Stimulated activated CD4-positive, alpha-beta T cell treated with anti-CD3 and anti-CD28 coated beads, Interleukin-15, amount 100 ng/mL, for 1 hour (primary cell): ENCODE measurements at regions not wholly inside any gene's neighbourhood (a gene's known extent, or its start where the extent isn't known, plus 50 kb on each side); places are given as distances from the start of the nearest gene placed in this dataset.

ENCODE experiments used
- DNase-seq, 2 donors: peaks; one replicate each; pipeline ENCODE4 v3.0.0-alpha.2; 2020; ENCODE audit warnings: low read depth in 1 of 2, low spot score in 1 of 2

DNA sequence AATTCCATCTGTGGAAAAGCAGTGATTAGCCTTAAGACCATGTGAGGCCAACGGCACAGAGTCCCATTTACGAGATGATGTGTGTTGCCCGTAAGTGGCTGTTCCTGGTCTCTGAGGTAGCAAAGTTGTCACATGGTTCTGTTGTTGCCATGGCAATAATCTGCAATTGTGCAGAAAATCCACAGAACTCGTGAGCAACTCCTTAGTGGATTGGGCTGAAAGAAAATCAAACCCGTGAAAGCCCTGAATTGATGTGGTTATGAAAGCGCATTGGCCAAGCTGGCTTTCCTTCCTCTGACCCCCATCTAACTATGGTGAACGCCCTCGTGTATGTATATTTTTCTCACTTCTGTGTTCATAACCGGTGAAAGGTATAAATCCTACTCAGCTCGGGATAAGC lies 614.7 kb downstream of the EBF1 start:
- no peak for DNase-seq

DNA sequence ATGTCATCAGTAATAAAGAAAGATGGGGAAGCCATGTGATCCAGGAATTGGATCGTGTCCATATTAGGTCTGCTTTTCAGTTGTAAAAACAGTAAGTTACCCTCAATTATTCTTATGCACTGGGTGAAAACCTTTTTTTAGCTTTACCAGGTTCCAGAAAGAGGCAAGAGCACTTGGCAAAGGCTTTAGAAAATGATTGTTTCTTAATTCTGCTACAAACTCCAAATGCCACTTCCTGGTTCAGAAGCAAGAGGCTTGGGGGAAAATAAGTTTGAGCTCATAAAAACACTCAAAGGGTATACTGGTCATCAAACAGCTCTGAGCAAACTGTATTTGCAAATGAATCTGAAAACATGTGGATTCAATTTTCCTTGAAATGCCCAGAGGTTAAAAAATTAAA lies 615.6 kb downstream of the EBF1 start:
- DNase-seq = no peak

DNA sequence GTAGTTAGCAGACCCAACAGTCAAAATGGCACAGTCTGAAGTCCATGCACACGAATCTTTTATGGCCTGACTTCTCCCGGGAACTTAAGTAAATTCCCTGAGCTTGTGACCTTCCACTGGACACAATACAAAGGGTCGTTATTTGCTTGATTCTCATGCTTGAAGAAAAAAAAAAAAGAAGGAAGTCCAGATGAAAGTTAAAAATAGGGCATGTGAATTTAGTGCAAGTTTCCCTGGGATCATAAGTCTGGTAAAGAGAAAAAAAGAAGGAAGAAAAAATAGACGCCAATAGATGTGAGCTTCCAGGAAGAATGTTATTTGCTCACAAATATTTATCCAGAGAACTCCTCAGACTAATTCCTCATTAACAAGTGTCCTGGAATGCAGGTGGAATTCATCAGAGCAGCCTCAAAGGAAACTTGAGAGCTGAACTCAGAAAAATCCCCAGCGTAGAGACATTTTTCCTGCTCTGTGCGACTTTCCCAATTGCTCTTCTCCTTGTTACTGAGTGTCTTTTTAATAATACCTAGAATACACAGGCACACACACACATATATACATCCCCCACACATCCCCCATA lies 616.3 kb downstream of the EBF1 start:
- DNase-seq = no peak

DNA sequence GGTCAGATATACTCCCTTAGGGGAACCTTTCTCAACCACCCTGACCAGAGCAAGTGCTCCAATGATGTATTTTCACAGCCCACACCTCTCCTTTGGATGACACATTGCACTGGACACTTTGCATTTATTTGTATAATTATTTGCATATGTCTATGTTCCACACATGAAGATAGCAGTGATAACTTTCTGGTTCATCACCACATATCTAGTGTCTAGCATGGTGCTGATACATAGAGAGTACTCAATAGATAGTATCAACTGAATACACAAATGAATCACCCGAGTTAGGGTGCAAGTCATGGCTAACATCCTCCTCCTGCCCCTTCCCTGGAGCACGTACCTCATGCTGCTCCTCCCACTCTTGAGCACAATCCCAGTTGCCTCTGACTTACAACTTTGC lies 617.6 kb downstream of the EBF1 start:
- no peak for DNase-seq

DNA sequence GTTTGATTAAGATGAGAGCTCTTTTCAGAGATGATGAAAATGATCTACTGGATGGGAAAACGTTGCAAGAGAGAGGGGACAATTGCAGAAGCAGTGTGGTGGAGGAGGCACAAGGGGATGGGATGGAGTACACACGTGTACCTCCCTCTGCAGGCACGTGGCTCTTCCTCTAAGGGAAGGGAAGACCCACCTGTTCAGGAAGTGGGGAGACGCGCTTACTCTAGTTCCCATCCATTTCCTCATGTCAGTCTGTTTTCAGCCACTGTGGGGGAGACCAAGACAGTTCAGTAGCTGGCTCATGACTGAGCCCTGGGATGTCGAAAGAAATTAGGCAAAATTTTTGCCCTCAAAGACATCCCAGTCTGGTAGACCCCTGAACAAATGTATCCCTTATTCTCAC lies 619.2 kb upstream of the CLINT1 start:
- DNase-seq = no peak

DNA sequence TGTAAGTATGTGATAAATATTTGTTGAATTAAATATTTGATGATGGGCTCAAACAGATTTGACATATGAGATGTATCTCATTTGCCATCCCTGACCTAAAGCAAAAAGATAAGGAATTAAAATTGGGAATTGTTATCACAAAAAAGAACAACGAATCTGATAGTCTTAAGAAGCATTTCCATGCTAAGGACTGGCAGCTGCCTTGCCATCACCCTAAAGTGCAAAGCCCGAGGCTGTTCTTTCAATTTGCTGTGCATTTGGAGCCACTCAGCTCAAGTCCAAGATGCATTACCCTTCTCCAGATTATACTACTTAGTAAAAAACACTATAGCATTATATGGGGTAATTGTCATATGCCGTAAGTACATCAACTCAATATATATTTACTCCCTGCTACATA lies 618.3 kb upstream of the CLINT1 start:
- no peak for DNase-seq

DNA sequence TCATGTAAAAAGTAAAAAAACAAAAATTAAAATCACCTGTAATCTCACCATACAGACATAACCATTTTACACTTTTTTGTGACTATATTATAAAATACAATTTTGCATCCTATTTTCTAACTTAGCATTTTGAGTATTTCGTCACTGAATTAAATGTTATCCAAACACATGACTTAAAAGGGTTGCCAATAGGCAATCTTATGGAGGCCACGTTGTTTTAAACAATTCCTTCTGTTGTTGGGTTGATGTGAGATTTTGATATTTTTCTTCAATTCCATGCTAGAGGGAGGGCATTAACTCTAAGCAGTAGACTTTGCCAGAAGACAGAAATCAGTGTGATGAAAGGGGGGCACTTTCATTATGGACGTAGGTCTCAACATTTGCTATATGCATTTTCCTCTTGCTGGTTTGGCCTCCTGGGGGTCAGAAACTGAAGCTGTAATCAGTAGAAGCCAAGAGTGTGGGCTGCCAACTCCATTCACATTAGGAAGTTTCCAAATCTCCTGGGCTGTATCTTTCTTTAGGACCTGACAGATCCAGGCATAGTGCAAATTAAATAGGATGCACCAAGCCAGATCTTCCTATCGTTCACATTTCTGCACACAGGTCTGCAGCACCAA lies 614.2 kb upstream of the CLINT1 start:
- no peak for DNase-seq

- no peak for DNase-seq
Observed at GRCh38 chr5:158471535-158471924, 612.6 kb upstream of the CLINT1 start.

DNA sequence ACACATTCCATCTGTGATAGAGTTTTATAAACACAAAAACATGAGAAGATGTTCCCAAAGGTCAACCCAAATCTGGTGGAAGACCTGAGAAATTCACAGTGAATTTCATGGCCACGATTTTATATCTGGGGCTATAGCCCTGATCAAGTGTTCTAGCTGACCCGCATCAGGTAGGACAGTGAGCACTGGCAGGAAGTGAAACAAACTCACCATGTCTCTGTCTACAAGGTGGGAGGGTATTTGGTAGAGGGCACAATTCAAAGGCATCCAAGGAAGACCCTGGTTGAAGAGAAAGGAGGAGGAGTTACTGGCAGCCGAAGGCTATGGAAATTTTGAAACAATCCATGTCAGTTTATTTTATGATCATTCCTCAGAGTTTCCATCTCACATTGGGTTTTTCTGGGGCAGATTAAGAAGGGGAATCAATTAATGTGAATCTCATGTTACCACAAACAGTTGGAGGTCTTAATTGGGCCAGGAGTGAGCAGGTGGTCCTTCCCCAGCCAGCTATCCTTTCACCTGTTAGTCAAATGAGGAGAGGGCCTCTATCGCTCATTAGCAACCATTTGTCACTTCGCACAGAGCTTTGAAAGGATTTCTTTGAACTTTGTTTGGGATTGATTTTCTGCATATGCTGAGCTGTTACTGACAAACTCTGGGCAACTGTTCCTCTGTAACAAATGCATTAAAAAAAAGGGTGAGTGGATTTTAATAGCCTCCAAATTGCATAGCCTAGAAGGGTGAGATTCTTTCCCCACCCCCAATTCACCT lies 612.0 kb upstream of the CLINT1 start:
- no peak for DNase-seq

- DNase-seq = no peak
Observed at GRCh38 chr5:158468444-158468843, 609.5 kb upstream of the CLINT1 start.

- no peak for DNase-seq
Observed at GRCh38 chr5:158466191-158466590, 607.2 kb upstream of the CLINT1 start.

DNA sequence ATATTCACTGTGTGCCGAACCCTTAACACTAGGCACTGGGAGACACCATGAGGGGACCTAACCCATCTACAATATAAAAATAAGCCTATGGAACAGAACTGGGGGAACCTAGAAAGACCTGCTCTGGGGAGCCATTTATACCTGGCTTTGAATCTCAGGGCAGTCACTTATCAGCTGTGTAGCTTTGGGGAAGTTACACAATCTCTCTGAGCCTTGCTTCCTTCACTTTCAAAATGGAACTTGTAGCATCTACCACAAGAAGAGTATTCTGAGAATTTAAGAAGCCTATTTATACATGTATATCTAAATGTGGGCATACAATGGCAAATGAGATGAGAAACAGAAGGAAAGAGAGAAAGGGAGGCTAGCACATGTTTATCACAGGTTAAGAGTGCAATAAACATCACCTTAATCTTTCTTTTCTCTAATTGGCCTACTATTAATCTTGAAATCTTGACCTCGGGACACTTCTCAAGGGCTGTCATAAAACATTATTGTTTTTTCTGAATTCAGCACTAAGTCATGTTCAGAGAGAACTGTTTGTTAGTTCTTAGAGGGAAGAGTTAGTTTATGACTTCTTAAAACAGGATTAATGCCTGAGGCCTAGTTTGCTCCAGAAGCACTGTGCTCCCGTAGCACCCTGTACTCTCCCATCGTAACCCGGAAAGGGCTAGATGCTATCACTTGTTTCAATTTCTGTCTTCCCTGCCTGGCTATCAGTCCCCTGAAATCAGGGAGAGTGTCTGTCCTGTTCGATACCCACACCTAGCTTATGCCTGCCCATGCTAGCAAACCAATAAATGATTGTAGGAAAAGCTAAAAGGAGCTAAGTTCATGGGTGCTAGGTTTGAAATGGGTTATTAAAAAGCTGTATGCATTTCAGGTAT lies 606.4 kb upstream of the CLINT1 start:
- no peak for DNase-seq

DNA sequence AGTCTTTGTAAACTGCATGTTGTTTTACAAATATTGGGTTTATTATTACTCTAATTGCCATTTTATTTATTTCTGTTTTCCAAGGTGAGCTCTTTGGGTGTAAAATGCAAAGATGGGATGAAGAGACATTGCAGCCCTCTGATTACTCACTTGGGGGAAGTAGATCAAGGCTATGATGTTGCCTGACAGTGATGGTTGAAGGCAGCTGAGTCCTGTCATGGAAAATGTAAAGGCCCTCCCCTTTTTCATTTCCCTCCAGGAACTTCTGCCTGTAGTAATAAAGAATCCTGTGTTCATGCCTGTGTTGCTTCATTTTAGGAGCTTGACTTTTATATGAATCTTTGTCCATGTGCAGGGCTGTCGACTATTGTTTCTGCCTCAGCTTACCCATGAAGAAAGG lies 605.4 kb upstream of the CLINT1 start:
- DNase-seq = no peak

DNA sequence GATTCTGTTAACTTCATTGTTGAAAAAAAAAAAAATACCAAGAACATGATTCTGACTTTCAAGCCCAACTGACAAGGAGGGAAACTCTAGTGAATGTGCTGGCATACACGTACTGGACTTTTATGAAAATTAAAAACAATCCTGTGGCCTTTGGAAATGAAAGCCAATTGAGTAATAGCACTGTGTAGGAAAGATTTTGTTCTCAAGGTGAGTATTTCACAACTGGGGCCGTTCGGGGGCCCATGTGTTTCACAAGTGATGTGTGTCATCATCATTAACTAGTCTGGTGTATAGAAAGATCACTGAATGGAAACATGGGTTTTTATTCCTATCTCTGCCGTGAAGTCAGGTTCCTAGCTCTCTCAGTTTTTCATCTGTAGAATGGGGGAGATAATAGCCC lies 605.0 kb upstream of the CLINT1 start:
- no peak for DNase-seq

DNA sequence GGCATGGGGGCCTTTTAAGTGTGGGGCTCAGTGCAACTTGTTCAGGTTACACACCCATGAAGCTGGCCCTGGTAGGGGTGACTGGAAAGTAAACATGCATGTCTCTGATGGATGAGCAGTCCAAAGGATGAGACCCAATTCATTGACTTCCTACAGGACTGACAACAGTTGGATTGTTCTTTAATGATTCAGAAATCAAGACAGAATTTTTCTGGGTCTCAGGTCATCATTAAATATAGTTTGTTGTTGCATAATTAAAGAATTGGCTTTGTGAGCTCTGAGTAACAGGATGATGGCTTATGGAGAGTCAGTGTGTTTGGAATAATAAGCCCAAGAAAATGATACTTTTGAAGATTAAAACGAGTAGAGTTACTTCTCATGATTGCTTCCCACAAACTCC lies 604.2 kb upstream of the CLINT1 start:
- DNase-seq = no peak

DNA sequence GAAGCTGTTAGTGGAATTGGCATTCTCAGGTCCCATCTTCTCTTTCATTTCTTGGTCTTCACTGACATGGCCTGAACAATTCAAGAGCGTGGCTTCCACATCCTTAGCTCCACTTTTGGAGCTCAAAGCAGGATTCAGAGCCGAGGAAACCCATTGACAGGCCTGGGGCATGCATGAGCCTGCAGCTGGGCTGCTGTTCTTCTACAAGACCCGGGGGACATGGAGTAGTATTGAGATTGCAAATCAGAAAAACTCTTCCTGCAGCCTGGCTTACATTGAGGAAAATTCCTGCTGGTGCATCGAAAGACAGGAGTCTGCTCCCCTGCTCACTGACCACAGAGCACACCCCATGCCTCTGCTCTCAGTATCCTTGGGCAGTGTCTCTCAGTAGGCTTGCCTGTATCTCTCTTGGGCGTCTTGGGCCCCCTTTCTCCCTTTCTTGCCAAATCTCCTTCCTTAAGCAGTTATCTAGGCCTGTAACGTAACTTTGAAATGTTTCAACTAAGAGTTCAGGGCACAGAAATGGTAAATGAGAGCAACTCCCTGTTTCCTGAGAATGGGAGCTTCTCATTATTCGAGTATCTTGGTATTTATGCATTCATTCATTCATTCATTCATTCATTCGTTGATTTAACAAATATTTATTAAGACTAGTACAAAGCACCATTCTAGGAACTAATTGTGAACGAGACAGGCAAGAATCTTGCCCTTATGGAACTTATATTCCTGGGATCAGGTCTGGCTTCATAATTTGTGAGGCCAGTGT lies 603.6 kb upstream of the CLINT1 start:
- DNase-seq = no peak

DNA sequence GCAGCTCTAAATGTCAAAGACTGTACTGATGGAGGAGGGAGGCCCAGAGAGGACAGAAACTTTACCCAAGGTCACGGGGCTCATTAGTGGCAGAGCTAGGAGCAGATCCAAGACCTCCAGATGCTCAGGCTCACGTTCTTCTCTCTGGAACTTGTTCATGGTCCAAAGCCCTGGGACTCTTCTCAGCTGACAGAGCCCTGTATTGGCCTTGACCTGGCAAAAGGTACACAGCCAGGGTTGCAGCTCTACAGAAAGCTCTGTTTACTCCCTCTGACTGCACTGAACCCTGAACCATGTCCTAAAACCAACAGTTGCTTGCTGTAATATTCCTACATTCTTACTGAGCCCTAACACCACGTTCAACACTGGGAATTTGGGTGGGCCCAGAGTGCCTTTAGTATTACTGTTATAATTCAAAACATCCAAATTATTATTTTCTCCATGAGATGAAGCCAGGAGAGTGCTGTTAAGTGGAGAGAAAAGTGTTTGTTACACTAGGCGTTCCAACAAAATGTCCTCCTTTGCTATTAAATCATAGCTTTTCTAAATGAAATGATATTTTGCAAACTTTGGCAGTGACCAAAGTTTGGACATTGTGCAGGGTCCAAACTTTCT lies 602.4 kb upstream of the CLINT1 start:
- no peak for DNase-seq

DNA sequence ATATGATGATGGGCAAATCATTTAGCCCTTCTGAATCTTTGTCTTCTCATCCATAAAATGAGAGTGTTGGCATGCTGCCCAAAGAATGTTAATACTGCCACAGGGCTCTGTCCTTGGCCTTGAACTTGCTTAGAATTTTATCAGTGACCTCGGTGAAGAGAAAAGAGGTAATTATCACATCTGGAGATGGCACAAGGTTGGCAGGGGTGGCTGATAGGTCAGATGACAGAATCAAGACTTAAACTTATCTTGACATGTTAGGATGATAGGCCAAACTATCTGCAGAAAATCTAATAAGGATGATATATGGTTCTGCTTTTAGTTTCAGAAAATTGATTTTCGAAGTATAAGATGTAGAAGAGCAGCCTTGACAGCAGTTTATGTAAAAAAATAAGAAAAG lies 599.1 kb upstream of the CLINT1 start:
- no peak for DNase-seq

GRCh38 chr5:158456756-158457155 lies 597.8 kb upstream of the CLINT1 start:
- DNase-seq = no peak

DNA sequence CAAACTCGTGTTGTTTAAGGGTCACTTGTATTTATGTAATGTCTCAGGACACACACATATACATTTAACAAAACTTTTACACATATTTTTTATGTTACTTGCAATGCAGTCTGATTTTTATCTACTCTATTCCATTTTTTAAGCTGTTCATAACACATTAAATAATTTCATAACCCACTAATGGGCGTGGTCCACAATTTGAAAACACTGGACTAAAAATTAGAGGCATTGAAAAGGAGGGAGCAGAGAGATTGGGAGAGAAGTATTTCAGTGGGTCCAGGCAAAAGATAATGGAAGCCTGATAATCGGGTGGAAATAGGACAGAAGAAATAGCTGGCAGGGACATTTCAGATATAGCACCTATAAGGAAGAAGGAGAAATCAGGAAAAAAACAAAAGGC lies 597.3 kb upstream of the CLINT1 start:
- no peak for DNase-seq
